HG02943 (cell line): ENCODE measurements at regions not wholly inside any gene's neighbourhood (a gene's known extent, or its start where the extent isn't known, plus 50 kb on each side); places are given as distances from the start of the nearest gene placed in this dataset.

Source experiments
- ATAC-seq: cut with Tn5 transposase; IDR thresholded peaks from one replicate; pipeline ENCODE4 v1.9.1; 2021; ENCODE audit warnings: mild to moderate bottlenecking, low read depth, moderate library complexity; ENCODE audit not compliant: unreplicated experiment

GRCh38 chr13:22079961-22080360, 409.1 kb downstream of the FGF9 start:
- ATAC-seq, result no peak

- ATAC-seq, result no peak
Observed at GRCh38 chr13:22080832-22081231, 410.0 kb downstream of the FGF9 start.

DNA sequence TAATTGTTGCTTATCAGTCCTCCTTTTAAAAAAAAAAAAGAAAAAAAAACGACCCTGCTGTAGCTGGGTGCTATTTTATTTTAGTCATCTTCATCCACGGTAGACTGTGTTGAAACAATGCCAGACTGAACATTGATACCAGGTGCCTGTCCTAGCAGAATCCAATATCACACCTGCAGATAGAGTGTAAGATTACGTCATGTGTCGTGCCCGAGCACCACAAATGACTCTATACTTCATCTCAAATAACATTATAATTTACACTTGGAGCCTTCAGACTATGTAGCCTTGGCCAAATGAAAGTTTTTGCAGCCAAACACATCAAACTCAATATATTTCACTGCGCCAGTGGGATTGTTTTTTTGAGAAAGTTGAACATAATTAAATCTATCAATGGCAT, 410.6 kb downstream of the FGF9 start:
- ATAC-seq, result no peak

- ATAC-seq, result no peak
Observed at GRCh38 chr13:22082030-22082429, 411.2 kb downstream of the FGF9 start.

- ATAC-seq, result no peak
Observed at GRCh38 chr13:22082437-22083100, 411.7 kb downstream of the FGF9 start.

DNA sequence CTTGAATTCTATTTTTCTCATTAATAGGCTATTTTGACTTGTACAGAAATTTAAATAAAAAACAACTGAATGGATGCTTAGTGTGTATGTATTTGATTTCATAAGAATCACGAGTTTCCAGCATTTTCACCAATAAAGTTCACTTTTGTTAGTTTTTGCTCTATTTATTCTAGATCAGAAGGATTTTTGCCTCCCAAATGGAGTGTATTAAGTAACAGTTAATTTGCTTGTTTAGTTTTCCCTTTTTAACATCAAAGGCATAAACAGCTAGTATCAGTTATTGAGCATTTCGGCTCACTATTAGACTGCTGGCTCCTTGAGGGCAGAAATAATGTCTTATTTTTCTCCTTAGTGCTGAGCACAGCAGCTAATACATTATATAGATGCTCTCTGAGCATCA, 414.1 kb downstream of the FGF9 start:
- no peak for ATAC-seq

DNA sequence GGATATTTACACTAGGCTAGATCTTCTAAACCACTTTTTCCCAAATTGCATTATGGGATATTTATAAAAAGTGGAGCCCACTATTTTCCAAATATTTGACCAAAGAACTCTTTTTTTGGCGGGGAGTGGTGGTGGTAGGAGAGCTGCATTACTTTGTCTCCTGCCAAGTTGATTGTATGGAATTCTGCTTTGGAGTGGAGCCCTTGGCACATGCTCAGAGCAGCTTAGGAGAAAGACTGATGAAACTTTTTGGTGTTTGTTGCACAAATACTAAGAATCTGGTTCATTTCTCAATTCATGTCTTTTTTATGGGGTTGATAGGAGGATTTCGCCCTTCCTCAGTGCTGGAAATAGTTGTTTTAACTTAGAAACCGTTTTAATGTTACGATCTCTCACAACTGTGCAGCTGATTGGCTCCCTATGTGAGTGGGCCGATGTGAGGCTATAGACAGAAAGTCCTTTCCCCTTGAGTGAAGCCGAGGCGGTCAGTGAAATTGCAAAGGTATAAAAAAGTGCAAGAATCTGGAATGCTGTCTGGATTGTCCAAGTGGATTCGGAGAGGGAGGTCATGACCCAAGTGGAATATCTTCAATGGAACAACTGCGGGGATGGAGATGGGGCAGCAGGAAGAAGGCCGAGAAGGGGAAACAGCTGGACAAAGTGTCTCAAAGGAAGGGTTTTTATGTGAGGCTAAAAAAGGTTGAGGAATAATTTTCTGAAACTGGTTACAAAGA, 415.9 kb downstream of the FGF9 start:
- no peak for ATAC-seq

- ATAC-seq, result no peak
Observed at GRCh38 chr13:22090106-22090505, 419.2 kb downstream of the FGF9 start.

- no peak for ATAC-seq
Observed at GRCh38 chr13:22091222-22091970, 420.5 kb downstream of the FGF9 start.

DNA sequence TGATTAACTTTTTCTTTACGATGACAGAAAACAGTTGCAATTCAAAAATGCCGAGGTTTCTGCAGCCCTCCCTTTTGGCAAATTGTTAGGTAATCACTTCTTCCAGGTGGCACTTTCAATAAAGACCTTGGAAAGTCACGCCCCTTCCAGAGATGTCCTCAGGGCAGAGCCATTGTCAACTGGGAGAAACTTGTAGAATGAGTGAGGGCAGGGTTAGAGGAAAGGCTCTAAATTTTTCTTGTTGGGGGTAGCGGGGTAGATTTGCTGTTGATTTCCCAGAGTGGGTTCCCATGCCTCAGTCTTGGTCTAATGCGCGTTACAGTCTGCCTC, 421.1 kb downstream of the FGF9 start:
- ATAC-seq, result no peak

- no peak for ATAC-seq
Observed at GRCh38 chr13:22092791-22093560, 422.1 kb downstream of the FGF9 start.

GRCh38 chr13:22095794-22096193, 424.9 kb downstream of the FGF9 start:
- ATAC-seq, result no peak

DNA sequence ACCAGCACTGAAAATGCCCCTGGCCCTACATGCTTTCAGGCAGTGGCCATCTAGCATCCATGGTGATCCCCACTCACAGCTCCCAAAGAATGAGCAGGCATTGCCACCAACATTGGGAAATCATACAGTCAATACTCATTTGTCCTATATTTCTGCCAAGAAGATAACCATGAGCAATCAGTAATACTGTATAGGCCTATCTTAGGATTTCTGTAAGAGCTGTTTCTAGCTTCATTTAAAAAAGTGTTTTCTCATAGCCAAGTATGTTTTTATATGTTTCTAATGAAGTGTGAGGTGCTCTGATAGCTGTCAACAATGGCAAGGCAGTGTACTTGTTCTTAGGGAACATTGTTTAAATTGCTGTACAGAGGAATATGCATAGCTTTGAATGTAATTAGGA, 428.7 kb downstream of the FGF9 start:
- no peak for ATAC-seq

GRCh38 chr13:22102271-22102670, 431.4 kb downstream of the FGF9 start:
- no peak for ATAC-seq

GRCh38 chr13:22103046-22104027, 432.5 kb downstream of the FGF9 start:
- no peak for ATAC-seq

GRCh38 chr13:22106058-22106457, 435.2 kb downstream of the FGF9 start:
- ATAC-seq, result no peak

DNA sequence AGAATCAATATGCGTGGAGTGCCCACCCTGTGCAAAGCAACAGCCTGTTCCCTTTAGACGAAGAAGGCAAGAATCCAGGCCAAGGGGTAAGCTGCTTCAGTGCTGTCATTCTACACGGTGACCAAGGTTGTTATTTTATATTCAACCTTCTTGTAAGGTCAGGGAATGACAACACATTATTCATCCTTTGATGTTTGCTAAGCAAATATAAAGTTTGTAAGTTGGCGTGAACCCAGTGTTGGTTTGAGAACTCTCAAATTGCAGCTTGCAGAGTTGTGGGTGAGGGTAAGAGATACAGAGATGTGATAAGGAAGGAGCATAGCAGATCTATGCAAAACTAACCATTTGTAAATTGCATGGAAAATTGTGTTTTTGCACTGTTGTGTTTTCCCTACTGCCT, 436.7 kb downstream of the FGF9 start:
- no peak for ATAC-seq

GRCh38 chr13:22108283-22108942, 437.5 kb downstream of the FGF9 start:
- ATAC-seq, result no peak

DNA sequence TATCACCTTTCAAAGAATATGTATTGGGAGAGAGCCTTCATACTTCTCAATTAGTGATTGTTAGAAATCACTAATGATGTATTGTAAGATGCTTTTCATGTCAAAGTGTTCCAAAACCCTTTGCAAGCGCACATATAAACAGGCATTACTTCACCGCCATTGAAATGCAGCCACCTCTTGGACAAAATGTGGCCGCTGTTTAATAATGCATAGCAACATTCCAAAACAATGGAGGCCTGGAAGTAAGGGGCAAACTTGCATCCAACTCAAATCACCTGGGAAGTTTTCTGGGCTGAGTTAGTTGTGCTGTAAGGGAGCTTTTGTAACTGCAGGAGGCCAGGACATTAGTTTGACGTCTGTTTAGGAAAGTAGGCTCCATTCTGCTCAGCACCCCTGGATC, 438.1 kb downstream of the FGF9 start:
- no peak for ATAC-seq
